Testis (tissue), 2 donors: ENCODE measurements at regions not wholly inside any gene's neighbourhood (a gene's known extent, or its start where the extent isn't known, plus 50 kb on each side); places are given as distances from the start of the nearest gene placed in this dataset.

Experiments
- DNase-seq: peaks from one replicate; pipeline ENCODE4 v3.0.0-alpha.2; 2019
- H3K27ac ChIP-seq, 2 donors: fragments of 200-600 bp; sonication (generic); one replicate each; pipeline ENCODE4 v1.5.1; 2019
- H3K27me3 ChIP-seq: fragments of 200-600 bp; sonication (generic); one replicate; pipeline ENCODE4 v1.5.1; 2019
- H3K36me3 ChIP-seq: fragments of 200-600 bp; sonication (generic); one replicate; pipeline ENCODE4 v1.5.1; 2017; ENCODE audit warnings: low read depth; ENCODE audit errors: missing control alignments
- H3K4me1 ChIP-seq: fragments of 200-600 bp; sonication (generic); one replicate; pipeline ENCODE4 v1.5.1; 2019
- H3K4me3 ChIP-seq, 2 donors: fragments of 200-600 bp; sonication (generic); one replicate each; pipeline ENCODE4 v1.5.1; 2017 to 2019
- H3K9me3 ChIP-seq: fragments of 200-600 bp; sonication (generic); one replicate; pipeline ENCODE4 v1.5.1; 2017
- CTCF ChIP-seq, 3 experiments: fragments of 450-650 bp in 2 of 3; fragments of 200-600 bp in 1 of 3; sonication (generic) in 1 of 3; IDR thresholded peaks; one replicate each; pipeline ENCODE4 v1.5.1; 2016 to 2019; ENCODE audit warnings: antibody characterized with exemption in 3 of 3, mild to moderate bottlenecking in 2 of 3, moderate library complexity in 1 of 3
- POLR2A ChIP-seq: fragments of 450-650 bp; IDR thresholded peaks from one replicate; pipeline ENCODE4 v1.6.1; 2017; ENCODE audit warnings: antibody characterized with exemption, mild to moderate bottlenecking, moderate library complexity
- WGBS, 2 donors: methylation state at CpG; one replicate each; pipeline ENCODE4 v1.1.5; 2018; 5-methylcytosine and 5-hydroxymethylcytosine counted together
- intact Hi-C: fragments of 100-400 bp; cut with DNase I; formaldehyde crosslinking; loops from one replicate; pipeline ENCODE4 v1.15.1; 2023; ENCODE audit warnings: low total_unique reads

DNA sequence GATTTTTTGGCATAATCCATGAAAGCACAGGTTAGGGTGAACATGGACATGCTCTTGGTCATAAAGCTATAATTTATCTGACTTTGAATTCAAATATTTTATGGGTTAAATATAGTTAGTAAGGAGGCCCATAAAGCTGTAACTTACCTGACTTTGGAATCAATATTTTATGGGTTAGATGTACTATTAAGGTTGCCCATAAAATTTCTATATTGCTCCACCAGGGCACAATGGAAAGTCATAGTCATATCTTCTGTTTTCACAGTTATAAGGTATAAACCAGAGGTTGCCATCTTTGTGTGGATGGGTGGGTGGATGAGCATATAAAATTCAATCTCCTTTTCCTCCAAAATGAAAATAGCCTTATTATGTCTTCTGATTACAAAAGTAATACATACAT, 120.5 kb upstream of the ADAMTSL1 start:
- Histone ChIP-seq H3K9me3 (no peaks in the 10 kb centered on the region), H3K27me3 (no peaks in the 10 kb centered on the region), H3K4me3 (no peak overlapping the region), H3K4me1 (no peaks in the 10 kb centered on the region), H3K27ac (no peak overlapping the region), H3K36me3 (no peaks in the 10 kb centered on the region)
- TF ChIP-seq CTCF (IDR thresholded peaks at IDR 0.05) (no peak), POLR2A (no peak)
- intact Hi-C loops, result no loop called here
- DNase-seq, result no peak

DNA sequence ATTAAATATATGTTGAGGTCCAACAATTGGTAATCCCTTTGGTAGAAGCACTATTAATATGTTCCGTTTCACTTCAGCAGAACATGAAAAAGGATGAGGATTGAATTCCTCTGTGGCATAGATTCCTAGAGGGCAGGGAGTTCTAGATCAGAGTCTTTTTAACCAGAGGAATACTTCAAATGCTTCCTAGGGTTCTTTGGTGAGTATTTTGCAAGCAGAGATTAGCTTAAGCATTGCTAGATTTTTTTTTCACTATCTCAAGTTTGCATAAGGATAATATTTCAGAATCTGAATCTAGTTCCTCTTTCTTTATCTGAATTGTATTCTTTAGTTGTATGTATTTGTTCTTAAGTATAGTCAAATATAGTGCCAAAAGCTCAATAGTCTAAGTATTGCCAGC, 116.6 kb upstream of the ADAMTSL1 start:
- 84 to 89% methylated on average over 1 of the region's 1 CpG for WGBS, 2 donors
- DNase-seq, result no peak
- Histone ChIP-seq H3K27ac (no peak overlapping the region), H3K4me1 (no peaks in the 10 kb centered on the region), H3K27me3 (no peaks in the 10 kb centered on the region), H3K36me3 (no peaks in the 10 kb centered on the region), H3K9me3 (no peaks in the 10 kb centered on the region), H3K4me3 (no peak overlapping the region)
- intact Hi-C loops, result no loop called here
- TF ChIP-seq POLR2A (no peak), CTCF (IDR thresholded peaks at IDR 0.05) (no peak)

DNA sequence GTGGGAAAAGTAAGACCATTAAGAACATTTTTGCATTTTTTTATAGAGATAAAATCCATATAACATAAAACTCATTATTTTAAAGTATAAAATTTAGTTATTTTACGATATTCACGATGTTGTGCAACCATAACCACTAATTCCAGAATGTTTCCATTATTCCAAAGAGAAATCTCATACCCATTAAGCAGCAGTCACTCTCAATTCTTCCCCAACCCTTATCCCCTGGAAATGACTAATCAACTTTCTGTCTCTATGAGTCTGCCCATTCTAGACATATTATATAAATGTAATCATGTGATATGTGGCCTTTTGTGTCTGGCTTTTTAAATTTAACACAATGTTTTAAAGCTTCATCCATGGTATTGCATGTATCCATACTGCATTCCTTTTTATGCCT, 115.6 kb upstream of the ADAMTSL1 start:
- 91 to 95% methylated on average over 2 of the region's 2 CpGs for WGBS, 2 donors
- Histone ChIP-seq H3K27ac (no peak overlapping the region), H3K4me1 (no peaks in the 10 kb centered on the region), H3K27me3 (no peaks in the 10 kb centered on the region), H3K9me3 (no peaks in the 10 kb centered on the region), H3K4me3 (no peak overlapping the region), H3K36me3 (no peaks in the 10 kb centered on the region)
- TF ChIP-seq POLR2A, result no peak
- DNase-seq, result no peak
- intact Hi-C loops, result no loop called here

DNA sequence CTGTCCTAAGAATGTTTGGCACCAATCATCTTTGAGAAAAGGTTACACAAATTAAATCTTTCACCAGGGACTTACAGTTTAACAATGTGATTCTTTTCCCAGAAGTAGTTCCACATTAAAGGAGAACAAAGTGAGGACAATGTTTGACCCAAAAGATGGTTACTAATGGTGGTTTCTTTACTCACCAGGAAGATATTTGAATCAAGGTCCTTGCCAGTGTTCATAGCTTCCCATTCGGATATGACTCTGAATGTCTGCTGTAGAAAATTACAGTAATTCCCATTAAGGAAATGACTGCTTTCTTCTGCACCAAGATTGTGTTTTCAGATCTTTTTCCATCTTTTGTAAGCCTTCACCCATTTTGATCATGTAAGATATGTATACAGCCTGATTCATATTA, 114.6 kb upstream of the ADAMTSL1 start:
- Histone ChIP-seq H3K4me1 (no peaks in the 10 kb centered on the region), H3K9me3 (no peaks in the 10 kb centered on the region), H3K36me3 (no peaks in the 10 kb centered on the region), H3K27ac (no peak overlapping the region), H3K27me3 (no peaks in the 10 kb centered on the region), H3K4me3 (no peak overlapping the region)
- DNase-seq, result no peak
- intact Hi-C loops, result no loop called here
- TF ChIP-seq POLR2A, result no peak
- TF ChIP-seq CTCF (IDR thresholded peaks at IDR 0.05), result no peak
- 76 to 78% methylated on average over 1 of the region's 1 CpG for WGBS, 2 donors

DNA sequence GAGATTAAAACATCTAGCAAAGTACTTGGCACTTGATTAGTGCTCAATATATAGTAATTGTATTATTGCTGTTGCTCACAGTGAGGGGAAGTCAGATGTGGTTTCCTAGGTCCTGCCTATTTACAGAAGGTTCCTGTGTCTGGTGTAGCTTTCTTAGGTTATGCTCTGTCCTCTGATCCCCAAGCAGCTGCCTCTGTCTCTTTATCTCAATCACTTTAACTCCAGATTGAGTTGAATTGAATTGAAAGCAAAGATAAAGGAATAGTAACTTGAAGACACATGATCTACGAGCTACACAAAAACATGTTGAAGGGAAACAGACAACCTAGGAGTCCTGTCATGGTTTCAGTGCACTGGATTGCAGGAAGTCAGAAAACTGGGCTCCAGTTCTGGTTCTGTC, 113.9 kb upstream of the ADAMTSL1 start:
- intact Hi-C loops, result no loop called here
- Histone ChIP-seq H3K4me1 (no peaks in the 10 kb centered on the region), H3K4me3 (no peak overlapping the region), H3K36me3 (no peaks in the 10 kb centered on the region), H3K27ac (no peak overlapping the region), H3K9me3 (no peaks in the 10 kb centered on the region), H3K27me3 (no peaks in the 10 kb centered on the region)
- 81 to 92% methylated on average over 1 of the region's 1 CpG for WGBS, 2 donors
- TF ChIP-seq CTCF (IDR thresholded peaks at IDR 0.05), result no peak
- no peak for TF ChIP-seq POLR2A
- DNase-seq, result no peak
